GM19455 (cell line): ENCODE measurements at regions not wholly inside any gene's neighbourhood (a gene's known extent, or its start where the extent isn't known, plus 50 kb on each side); places are given as distances from the start of the nearest gene placed in this dataset.

Source experiments
- ATAC-seq: cut with Tn5 transposase; IDR thresholded peaks from one replicate; pipeline ENCODE4 v1.9.1; 2021; ENCODE audit not compliant: unreplicated experiment

GRCh38 chr1:96048572-96049212, 672.9 kb upstream of the PTBP2 start:
- no peak for ATAC-seq

GRCh38 chr1:96049759-96050409, 671.7 kb upstream of the PTBP2 start:
- no peak for ATAC-seq

GRCh38 chr1:96059276-96059675, 662.3 kb upstream of the PTBP2 start:
- no peak for ATAC-seq

- ATAC-seq: no peak
Measured at GRCh38 chr1:96059736-96060135, 661.8 kb upstream of the PTBP2 start.

GRCh38 chr1:96060621-96061020, 661.0 kb upstream of the PTBP2 start:
- ATAC-seq: no peak

- ATAC-seq: no peak
Measured at GRCh38 chr1:96072021-96072420, 649.6 kb upstream of the PTBP2 start.

GRCh38 chr1:96073100-96073499, 648.5 kb upstream of the PTBP2 start:
- ATAC-seq: no peak

- no peak for ATAC-seq
Measured at GRCh38 chr1:96074422-96074821, 647.2 kb upstream of the PTBP2 start.

- no peak for ATAC-seq
Measured at GRCh38 chr1:96074876-96075577, 646.6 kb upstream of the PTBP2 start.

GRCh38 chr1:96075704-96076455, 645.7 kb upstream of the PTBP2 start:
- no peak for ATAC-seq

- no peak for ATAC-seq
Measured at GRCh38 chr1:96076589-96076988, 645.0 kb upstream of the PTBP2 start.

- ATAC-seq: no peak
Measured at GRCh38 chr1:96079581-96079980, 642.0 kb upstream of the PTBP2 start.

GRCh38 chr1:96080925-96081324, 640.7 kb upstream of the PTBP2 start:
- no peak for ATAC-seq

- ATAC-seq: no peak
Measured at GRCh38 chr1:96087719-96088118, 633.9 kb upstream of the PTBP2 start.

GRCh38 chr1:96090134-96090533, 631.5 kb upstream of the PTBP2 start:
- ATAC-seq: no peak

GRCh38 chr1:96095849-96096612, 625.6 kb upstream of the PTBP2 start:
- ATAC-seq: no peak

GRCh38 chr1:96096613-96097321, 624.8 kb upstream of the PTBP2 start:
- ATAC-seq: no peak

GRCh38 chr1:96104506-96104905, 617.1 kb upstream of the PTBP2 start:
- ATAC-seq: no peak

GRCh38 chr1:96104906-96105305, 616.7 kb upstream of the PTBP2 start:
- ATAC-seq: no peak

GRCh38 chr1:96116731-96117130, 604.9 kb upstream of the PTBP2 start:
- ATAC-seq: no peak
